ENCODE measurements at regions not wholly inside any gene's neighbourhood (a gene's known extent, or its start where the extent isn't known, plus 50 kb on each side); places are given as distances from the start of the nearest gene placed in this dataset.

- ATAC-seq (no peak), DNase-seq (no peak)
- Histone ChIP-seq H3K36me3 (ENCODE audit: low read depth) (no peaks in the 10 kb centered on the region), H3K4me1 (ENCODE audit: low read depth) (no peaks in the 10 kb centered on the region), H3K9me3 (no peaks in the 10 kb centered on the region), H3K4me3 (no peak overlapping the region)
- TF ChIP-seq, protein P1, sequence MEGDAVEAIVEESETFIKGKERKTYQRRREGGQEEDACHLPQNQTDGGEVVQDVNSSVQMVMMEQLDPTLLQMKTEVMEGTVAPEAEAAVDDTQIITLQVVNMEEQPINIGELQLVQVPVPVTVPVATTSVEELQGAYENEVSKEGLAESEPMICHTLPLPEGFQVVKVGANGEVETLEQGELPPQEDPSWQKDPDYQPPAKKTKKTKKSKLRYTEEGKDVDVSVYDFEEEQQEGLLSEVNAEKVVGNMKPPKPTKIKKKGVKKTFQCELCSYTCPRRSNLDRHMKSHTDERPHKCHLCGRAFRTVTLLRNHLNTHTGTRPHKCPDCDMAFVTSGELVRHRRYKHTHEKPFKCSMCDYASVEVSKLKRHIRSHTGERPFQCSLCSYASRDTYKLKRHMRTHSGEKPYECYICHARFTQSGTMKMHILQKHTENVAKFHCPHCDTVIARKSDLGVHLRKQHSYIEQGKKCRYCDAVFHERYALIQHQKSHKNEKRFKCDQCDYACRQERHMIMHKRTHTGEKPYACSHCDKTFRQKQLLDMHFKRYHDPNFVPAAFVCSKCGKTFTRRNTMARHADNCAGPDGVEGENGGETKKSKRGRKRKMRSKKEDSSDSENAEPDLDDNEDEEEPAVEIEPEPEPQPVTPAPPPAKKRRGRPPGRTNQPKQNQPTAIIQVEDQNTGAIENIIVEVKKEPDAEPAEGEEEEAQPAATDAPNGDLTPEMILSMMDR (IDR thresholded peaks at IDR 0.05) = no peak
- intact Hi-C loops (cut with DNase I, micrococcal nuclease) = no loop called here
These were observed 113.0 kb downstream of the MMRN1 start for GRCh38 chr4:90007494-90008167.

- DNase-seq (no peak), ATAC-seq (no peak)
- TF ChIP-seq, protein P1 (IDR thresholded peaks at IDR 0.05) = no peak
- Histone ChIP-seq H3K36me3 (ENCODE audit: low read depth) (no peaks in the 10 kb centered on the region), H3K9me3 (no peaks in the 10 kb centered on the region), H3K4me1 (ENCODE audit: low read depth) (no peaks in the 10 kb centered on the region), H3K4me3 (no peak overlapping the region)
- intact Hi-C loops (cut with DNase I, micrococcal nuclease) = no loop called here
These were observed 114.3 kb upstream of the CCSER1 start for GRCh38 chr4:90012918-90013317.

GRCh38 chr4:90024519-90024918, 102.7 kb upstream of the CCSER1 start:
- no peaks in the 10 kb centered on the region for H3K4me1 ChIP-seq (ENCODE audit: low read depth)
- H3K36me3 ChIP-seq (ENCODE audit: low read depth) = no peaks in the 10 kb centered on the region
- DNase-seq (no peak), ATAC-seq (no peak)
- no peak overlapping the region for H3K4me3 ChIP-seq
- no peaks in the 10 kb centered on the region for H3K9me3 ChIP-seq
- TF ChIP-seq, protein P1 (IDR thresholded peaks at IDR 0.05) = no peak
- intact Hi-C loops (cut with DNase I, micrococcal nuclease) = no loop called here

- TF ChIP-seq, protein P1 (IDR thresholded peaks at IDR 0.05) = no peak
- no peaks in the 10 kb centered on the region for H3K4me1 ChIP-seq (ENCODE audit: low read depth)
- no peaks in the 10 kb centered on the region for H3K36me3 ChIP-seq (ENCODE audit: low read depth)
- DNase-seq = no peak
- no peak for ATAC-seq
- no peaks in the 10 kb centered on the region for H3K9me3 ChIP-seq
- H3K4me3 ChIP-seq = no peak overlapping the region
- intact Hi-C loops (cut with DNase I, micrococcal nuclease) = no loop called here
These were observed 101.9 kb upstream of the CCSER1 start for GRCh38 chr4:90025248-90025647.

GRCh38 chr4:90027565-90027964, 99.6 kb upstream of the CCSER1 start:
- intact Hi-C loops (cut with DNase I, micrococcal nuclease) = no loop called here
- TF ChIP-seq, protein P1 (IDR thresholded peaks at IDR 0.05) = no peak
- H3K9me3 ChIP-seq = no peaks in the 10 kb centered on the region
- no peaks in the 10 kb centered on the region for H3K4me1 ChIP-seq (ENCODE audit: low read depth)
- DNase-seq (no peak), ATAC-seq (no peak)
- H3K4me3 ChIP-seq = no peak overlapping the region
- no peaks in the 10 kb centered on the region for H3K36me3 ChIP-seq (ENCODE audit: low read depth)

DNA sequence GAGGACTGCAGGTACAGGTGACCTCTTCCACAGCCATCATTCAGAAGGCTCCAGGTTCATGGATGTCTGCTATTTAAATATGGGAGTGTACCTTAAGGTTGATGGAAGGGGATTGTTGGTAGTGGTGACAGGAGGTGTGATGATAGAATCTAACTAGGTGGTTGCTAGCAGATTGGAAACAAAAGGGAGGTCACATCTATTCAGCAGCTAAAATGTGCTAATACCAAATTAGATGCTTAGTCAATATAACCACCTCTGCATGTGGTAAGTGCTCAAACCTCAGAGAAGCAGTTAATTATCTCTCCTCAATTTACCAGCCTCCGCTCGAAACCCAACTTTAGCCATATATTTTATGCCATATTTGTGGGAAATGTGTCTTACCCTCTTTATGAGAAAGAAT, 98.7 kb upstream of the CCSER1 start:
- ATAC-seq (no peak), DNase-seq (no peak)
- intact Hi-C loops (cut with DNase I, micrococcal nuclease) = no loop called here
- no peak overlapping the region for H3K4me3 ChIP-seq
- no peaks in the 10 kb centered on the region for H3K36me3 ChIP-seq (ENCODE audit: low read depth)
- TF ChIP-seq, protein P1 (IDR thresholded peaks at IDR 0.05) = no peak
- no peaks in the 10 kb centered on the region for H3K9me3 ChIP-seq
- H3K4me1 ChIP-seq (ENCODE audit: low read depth) = no peaks in the 10 kb centered on the region

All from mucosa of descending colon (tissue), 3 donors.